Glomerular endothelial cell (primary cell): ENCODE measurements at regions not wholly inside any gene's neighbourhood (a gene's known extent, or its start where the extent isn't known, plus 50 kb on each side); places are given as distances from the start of the nearest gene placed in this dataset.
"Not testable (repeated sequence)": the region's sequence is repeated elsewhere in the genome, so short reads cannot be mapped to it uniquely, and the experiment has no call there.

Experiments used
- DNase-seq: peaks from one replicate; pipeline ENCODE4 v3.0.0-alpha.2; 2011; ENCODE audit warnings: low read depth, low spot score; ENCODE audit errors: extremely low read depth

GRCh38 chr12:43193096-43193495 is 358.9 kb downstream of the ADAMTS20 start:
- DNase-seq, result not testable (repeated sequence)

GRCh38 chr12:43192442-43192841 is 359.6 kb downstream of the ADAMTS20 start:
- not testable (repeated sequence) for DNase-seq

GRCh38 chr12:43180242-43180641 is 371.8 kb downstream of the ADAMTS20 start:
- no peak for DNase-seq

- no peak for DNase-seq
Observed at GRCh38 chr12:43179486-43179885, 372.5 kb downstream of the ADAMTS20 start.

- no peak for DNase-seq
Observed at GRCh38 chr12:43177276-43177675, 374.7 kb downstream of the ADAMTS20 start.

- DNase-seq, result no peak
Observed at GRCh38 chr12:43169115-43169681, 382.8 kb downstream of the ADAMTS20 start.

- no peak for DNase-seq
Observed at GRCh38 chr12:43167691-43168090, 384.3 kb downstream of the ADAMTS20 start.

GRCh38 chr12:43165351-43165750 is 386.7 kb downstream of the ADAMTS20 start:
- no peak for DNase-seq

- no peak for DNase-seq
Observed at GRCh38 chr12:43162138-43162537, 389.9 kb downstream of the ADAMTS20 start.

- DNase-seq, result no peak
Observed at GRCh38 chr12:43159506-43159905, 392.5 kb downstream of the ADAMTS20 start.

GRCh38 chr12:43158126-43158525 is 393.9 kb downstream of the ADAMTS20 start:
- no peak for DNase-seq

- no peak for DNase-seq
Observed at GRCh38 chr12:43155376-43155775, 396.6 kb downstream of the ADAMTS20 start.

- no peak for DNase-seq
Observed at GRCh38 chr12:43154498-43155045, 397.4 kb downstream of the ADAMTS20 start.

GRCh38 chr12:43151441-43151981 is 400.5 kb downstream of the ADAMTS20 start:
- DNase-seq, result no peak

- no peak for DNase-seq
Observed at GRCh38 chr12:43148691-43149090, 403.3 kb downstream of the ADAMTS20 start.

- DNase-seq, result no peak
Observed at GRCh38 chr12:43147878-43148277, 404.1 kb downstream of the ADAMTS20 start.

GRCh38 chr12:43145481-43145880 is 406.5 kb downstream of the ADAMTS20 start:
- DNase-seq, result no peak

GRCh38 chr12:43143278-43143677 is 408.7 kb downstream of the ADAMTS20 start:
- no peak for DNase-seq

- no peak for DNase-seq
Observed at GRCh38 chr12:43132291-43132690, 419.7 kb downstream of the ADAMTS20 start.

- no peak for DNase-seq
Observed at GRCh38 chr12:43131301-43131700, 420.7 kb downstream of the ADAMTS20 start.

- no peak for DNase-seq
Observed at GRCh38 chr12:43127886-43128549, 424.0 kb downstream of the ADAMTS20 start.
